Endothelial cell of umbilical vein (primary cell): ENCODE measurements at regions not wholly inside any gene's neighbourhood (a gene's known extent, or its start where the extent isn't known, plus 50 kb on each side); places are given as distances from the start of the nearest gene placed in this dataset.

Experiments used
- BruUV-seq: library from RNA; stranded (reverse); fragments of 400-500 nt; replicated peaks from 2 replicates; lab custom pipeline; 2021; lab: Mats Ljungman, UMichigan
- CTCF ChIA-PET: fragments of 300-600, 350-600 bp; sonication (Branson Sonifier 250); formaldehyde crosslinking; loops from one replicate; lab custom pipeline; 2021; ENCODE audit warnings: antibody characterized with exemption, inconsistent platforms; lab: Charles Lee
- POLR2A ChIA-PET: fragments of 300-600, 350-600 bp; sonication (Branson Sonifier 250); formaldehyde crosslinking; loops from one replicate; lab custom pipeline; 2021; ENCODE audit warnings: antibody characterized with exemption, inconsistent platforms; lab: Charles Lee
- DNase-seq: peaks from one replicate; pipeline ENCODE4 v3.0.0-alpha.2; 2011; ENCODE audit warnings: low read depth, low spot score
- FAIRE-seq: peaks from 2 replicates; lab custom pipeline; 2011; peaks lifted over from hg19 to GRCh38; lab: Jason Lieb, UNC
- H2AFZ ChIP-seq: 2 replicates; pipeline ENCODE4 v1.6.0; 2012; ENCODE audit warnings: low read depth, low read length, control low read depth, inconsistent platforms
- H3K27ac ChIP-seq: 2 replicates; pipeline ENCODE4 v1.5.1; 2011; ENCODE audit warnings: low read depth, mild to moderate bottlenecking, control low read depth, low read length, moderate library complexity; ENCODE audit not compliant: insufficient read depth
- H3K27me3 ChIP-seq, 2 experiments: 2 replicates each; pipeline versions ENCODE4 v1.6.0 to v1.6.1; 2011; ENCODE audit warnings: low read length in 2 of 2, mixed read lengths in 1 of 2; ENCODE audit not compliant: control insufficient read depth in 2 of 2, insufficient read depth in 2 of 2
- H3K36me3 ChIP-seq, 2 experiments: 2 replicates in 1 of 2; 3 replicates in 1 of 2; pipeline ENCODE4 v1.5.1; 2011; ENCODE audit warnings: low read length in 2 of 2, mild to moderate bottlenecking in 1 of 2, moderate library complexity in 1 of 2; ENCODE audit not compliant: control insufficient read depth in 2 of 2, insufficient read depth in 2 of 2; ENCODE audit errors: extremely low read depth in 1 of 2
- H3K4me1 ChIP-seq: 3 replicates; pipeline ENCODE4 v1.5.1; 2011; ENCODE audit warnings: mild to moderate bottlenecking, low read length; ENCODE audit not compliant: control insufficient read depth, insufficient read depth; ENCODE audit errors: extremely low read depth
- H3K4me2 ChIP-seq: 2 replicates; pipeline ENCODE4 v1.6.1; 2011; ENCODE audit warnings: low read length, control low read depth, mixed read lengths; ENCODE audit not compliant: insufficient read depth
- H3K4me3 ChIP-seq, 3 experiments: fragments of 200-600 bp in 1 of 3; sonication (generic), shearing (Covaris generic) in 1 of 3; replicated peaks in 1 of 3; 2 replicates each; pipeline ENCODE4 v1.5.1; 2011 to 2016; ENCODE audit warnings: control low read depth in 3 of 3, low read length in 3 of 3, mild to moderate bottlenecking in 2 of 3, inconsistent platforms in 1 of 3, low read depth in 1 of 3, moderate library complexity in 1 of 3; ENCODE audit not compliant: insufficient read depth in 1 of 3
- H3K79me2 ChIP-seq: 2 replicates; pipeline ENCODE4 v1.6.0; 2012; ENCODE audit warnings: low read length, inconsistent platforms; ENCODE audit not compliant: control insufficient read depth, insufficient read depth
- H3K9ac ChIP-seq: replicated peaks from 2 replicates; pipeline ENCODE3; 2011; ENCODE audit warnings: low read length, control low read depth; ENCODE audit not compliant: insufficient read depth; ENCODE audit errors: extremely low read depth
- H3K9me1 ChIP-seq: replicated peaks from 3 replicates; pipeline ENCODE4 v1.6.0; 2011; ENCODE audit warnings: mild to moderate bottlenecking, low read length; ENCODE audit not compliant: control insufficient read depth, insufficient read depth; ENCODE audit errors: extremely low read depth
- H3K9me3 ChIP-seq: replicated peaks from 2 replicates; pipeline ENCODE4 v1.5.1; 2012; ENCODE audit warnings: low read length, inconsistent platforms; ENCODE audit not compliant: control insufficient read depth, insufficient read depth
- H4K20me1 ChIP-seq: replicated peaks from 2 replicates; pipeline ENCODE3; 2011; ENCODE audit warnings: mild to moderate bottlenecking, low read length; ENCODE audit not compliant: control insufficient read depth, insufficient read depth; ENCODE audit errors: extremely low read depth
- CTCF ChIP-seq, 2 donors: IDR thresholded peaks; 1 replicate in 1 of 2; 2 replicates in 1 of 2; pipeline ENCODE4 v1.5.1; 2011; ENCODE audit warnings: low read length in 2 of 2, mild to moderate bottlenecking in 2 of 2, moderate library complexity in 2 of 2, control low read depth in 1 of 2, inconsistent platforms in 1 of 2, low read depth in 1 of 2; ENCODE audit not compliant: insufficient read depth in 1 of 2; ENCODE audit errors: extremely low read depth in 1 of 2
- EZH2 ChIP-seq: IDR thresholded peaks from 2 replicates; pipeline ENCODE4 v1.6.1; 2012; ENCODE audit warnings: borderline replicate concordance, low read depth, mild to moderate bottlenecking, moderate library complexity, low read length, inconsistent platforms; ENCODE audit not compliant: severe bottlenecking
- FOS ChIP-seq: IDR thresholded peaks from 2 replicates; pipeline ENCODE4 v1.6.1; 2011; ENCODE audit warnings: mild to moderate bottlenecking, low read length, moderate library complexity, borderline replicate concordance; ENCODE audit not compliant: insufficient read depth
- GATA2 ChIP-seq: IDR thresholded peaks from 2 replicates; pipeline ENCODE4 v1.7.0; 2011; ENCODE audit warnings: low read depth, mild to moderate bottlenecking, moderate library complexity, mixed read lengths, low read length; ENCODE audit not compliant: insufficient read length, insufficient read depth
- JUN ChIP-seq: IDR thresholded peaks from 2 replicates; pipeline ENCODE4 v1.6.1; 2011; ENCODE audit warnings: borderline replicate concordance, low read depth; ENCODE audit not compliant: insufficient read length, insufficient read depth
- MAX ChIP-seq: IDR thresholded peaks from 2 replicates; pipeline ENCODE4 v1.6.1; 2011; ENCODE audit not compliant: insufficient read depth, insufficient read length
- MYC ChIP-seq: IDR thresholded peaks from one replicate; pipeline ENCODE4 v1.6.1; 2011; ENCODE audit warnings: mild to moderate bottlenecking, low read depth, low read length
- POLR2A ChIP-seq: IDR thresholded peaks from 2 replicates; pipeline ENCODE4 v1.6.1; 2012; ENCODE audit warnings: low read depth, mild to moderate bottlenecking, control low read depth, low read length
- POLR2AphosphoS5 ChIP-seq: IDR thresholded peaks from 2 replicates; pipeline ENCODE4 v1.6.1; 2012; ENCODE audit warnings: low read depth, mild to moderate bottlenecking, control low read depth, low read length, moderate library complexity; ENCODE audit not compliant: insufficient read depth
- dilution Hi-C: fragments of 300-500 bp; cut with MboI; formaldehyde crosslinking; loops from one replicate; pipeline ENCODE4 v1.15.0; 2019; ENCODE audit warnings: low sequenced_read_pairs; ENCODE audit not compliant: extremely low pct_ligation_motif_present
- intact Hi-C: fragments of 100-400 bp; cut with micrococcal nuclease; formaldehyde crosslinking; loops from one replicate; pipeline ENCODE4 v1.10.0; 2022

- H3K4me2 ChIP-seq: no peak overlapping the region
- no peak overlapping the region for H2AFZ ChIP-seq
- H3K4me3 ChIP-seq: no peak overlapping the region
- FAIRE-seq: no peak
- H3K79me2 ChIP-seq: no peaks in the 10 kb centered on the region
- H3K4me1 ChIP-seq: no peaks in the 10 kb centered on the region
- no peaks in the 10 kb centered on the region for H3K36me3 ChIP-seq
- no TSS peak for BruUV-seq
- no peaks in the 10 kb centered on the region for H4K20me1 ChIP-seq
- no peak for TF ChIP-seq CTCF (IDR thresholded peaks at IDR 0.05; ENCODE audit: extremely low read depth in 1 of 2, insufficient read depth in 1 of 2, low read depth in 1 of 2, low read length in 2 of 2)
- TF ChIP-seq FOS: no peak
- no peak for TF ChIP-seq POLR2A
- no peak for TF ChIP-seq EZH2
- no peak for TF ChIP-seq JUN
- no peak for TF ChIP-seq GATA2
- no peak for TF ChIP-seq MAX
- TF ChIP-seq MYC: no peak
- TF ChIP-seq POLR2AphosphoS5: no peak
- dilution Hi-C loops: no loop called here
- no peak for DNase-seq
- H3K9me1 ChIP-seq: no peaks in the 10 kb centered on the region
- no peak overlapping the region for H3K27ac ChIP-seq
- ChIA-PET POLR2A (no interaction called here), CTCF (no interaction called here)
- H3K27me3 ChIP-seq: no peaks in the 10 kb centered on the region
- no peaks in the 10 kb centered on the region for H3K9me3 ChIP-seq
- intact Hi-C loops: no loop called here
- H3K9ac ChIP-seq: no peak overlapping the region
Observed at GRCh38 chr14:26887847-26888246, 290.0 kb upstream of the NOVA1 start.
